Astrocyte (in vitro differentiated cells and primary cell): ENCODE measurements at regions not wholly inside any gene's neighbourhood (a gene's known extent, or its start where the extent isn't known, plus 50 kb on each side); places are given as distances from the start of the nearest gene placed in this dataset.

Source experiments
- EZH2 ChIP-seq: IDR thresholded peaks from 2 replicates; pipeline ENCODE4 v1.6.1; 2012; ENCODE audit warnings: mild to moderate bottlenecking, low read length, inconsistent platforms; ENCODE audit not compliant: insufficient read depth
- TF ChIP-seq, protein P1 (sequence below): IDR thresholded peaks from 2 replicates; pipeline ENCODE4 v1.5.1; 2011; ENCODE audit warnings: low read depth, mild to moderate bottlenecking, inconsistent platforms, low read length, moderate library complexity; ENCODE audit not compliant: insufficient read depth

DNA sequence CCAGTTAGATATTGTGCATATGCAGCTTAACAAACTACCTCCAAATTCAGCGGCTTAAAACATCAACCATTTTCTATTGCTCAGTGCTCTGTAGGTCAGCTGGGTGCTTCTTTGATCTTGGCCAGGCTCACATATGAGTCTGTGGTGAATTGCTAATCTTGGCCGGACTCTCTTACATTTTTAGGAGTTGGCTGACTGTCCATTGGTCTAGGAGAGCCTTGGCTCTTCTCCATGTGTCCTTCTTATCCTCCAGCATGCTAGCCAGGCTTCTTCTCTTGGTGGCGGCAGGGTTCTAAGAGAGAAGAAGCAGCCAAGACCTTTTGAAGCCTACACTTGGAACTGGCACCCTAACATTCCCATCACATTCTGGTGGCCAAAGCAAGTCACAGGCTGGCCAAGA, 174.3 kb upstream of the PWP1 start:
- TF ChIP-seq, protein P1, sequence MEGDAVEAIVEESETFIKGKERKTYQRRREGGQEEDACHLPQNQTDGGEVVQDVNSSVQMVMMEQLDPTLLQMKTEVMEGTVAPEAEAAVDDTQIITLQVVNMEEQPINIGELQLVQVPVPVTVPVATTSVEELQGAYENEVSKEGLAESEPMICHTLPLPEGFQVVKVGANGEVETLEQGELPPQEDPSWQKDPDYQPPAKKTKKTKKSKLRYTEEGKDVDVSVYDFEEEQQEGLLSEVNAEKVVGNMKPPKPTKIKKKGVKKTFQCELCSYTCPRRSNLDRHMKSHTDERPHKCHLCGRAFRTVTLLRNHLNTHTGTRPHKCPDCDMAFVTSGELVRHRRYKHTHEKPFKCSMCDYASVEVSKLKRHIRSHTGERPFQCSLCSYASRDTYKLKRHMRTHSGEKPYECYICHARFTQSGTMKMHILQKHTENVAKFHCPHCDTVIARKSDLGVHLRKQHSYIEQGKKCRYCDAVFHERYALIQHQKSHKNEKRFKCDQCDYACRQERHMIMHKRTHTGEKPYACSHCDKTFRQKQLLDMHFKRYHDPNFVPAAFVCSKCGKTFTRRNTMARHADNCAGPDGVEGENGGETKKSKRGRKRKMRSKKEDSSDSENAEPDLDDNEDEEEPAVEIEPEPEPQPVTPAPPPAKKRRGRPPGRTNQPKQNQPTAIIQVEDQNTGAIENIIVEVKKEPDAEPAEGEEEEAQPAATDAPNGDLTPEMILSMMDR, result no peak
- no peak for TF ChIP-seq EZH2
